ENCODE measurements at regions not wholly inside any gene's neighbourhood (a gene's known extent, or its start where the extent isn't known, plus 50 kb on each side); places are given as distances from the start of the nearest gene placed in this dataset.
"Not testable (repeated sequence)": the region's sequence is repeated elsewhere in the genome, so short reads cannot be mapped to it uniquely, and the experiment has no call there.

GRCh38 chr1:145553795-145554194 lies 54.0 kb upstream of the GPR89A start:
- H3K4me3 ChIP-seq; H3K36me3 ChIP-seq; intact Hi-C loops (cut with DNase I); H3K4me1 ChIP-seq; H3K9me3 ChIP-seq; DNase-seq; H3K27ac ChIP-seq; H3K27me3 ChIP-seq: not testable (repeated sequence)

DNA sequence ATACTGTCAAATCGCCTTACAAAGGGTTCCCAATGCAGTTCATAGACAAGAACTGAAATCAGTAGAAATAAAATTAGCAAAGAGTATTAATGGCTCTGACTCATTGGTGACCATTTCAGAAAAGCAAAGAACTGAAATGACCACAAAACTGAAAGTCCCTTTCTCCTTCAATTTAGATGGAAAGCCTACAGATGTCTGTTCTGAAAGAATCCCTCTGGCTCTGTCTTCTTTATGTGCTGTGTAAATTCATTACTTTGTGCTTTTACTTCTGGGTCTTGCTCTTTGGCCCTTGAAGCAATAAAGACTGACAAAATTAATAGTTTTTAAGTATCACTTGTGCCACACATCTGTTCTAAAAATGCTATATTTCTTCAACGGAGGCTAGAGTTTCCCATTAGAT lies 62.7 kb upstream of the GPR89A start:
- intact Hi-C loops (cut with DNase I): no loop called here
- H3K27ac ChIP-seq: no peak overlapping the region
- WGBS, 2 donors: 85 to 86% methylated on average over 2 of the region's 2 CpGs

GRCh38 chr1:145541685-145542084 lies 66.1 kb upstream of the GPR89A start:
- not testable (repeated sequence) for H3K36me3 ChIP-seq
- WGBS, 2 donors: 73 to 74% methylated on average over 4 of the region's 6 CpGs

More for the DNA sequence above, 62.7 kb upstream of the GPR89A start:
- no peak overlapping the region for H3K4me3 ChIP-seq
- no peak for TF ChIP-seq POLR2A (IDR thresholded peaks at IDR 0.05)
- TF ChIP-seq, protein P1, sequence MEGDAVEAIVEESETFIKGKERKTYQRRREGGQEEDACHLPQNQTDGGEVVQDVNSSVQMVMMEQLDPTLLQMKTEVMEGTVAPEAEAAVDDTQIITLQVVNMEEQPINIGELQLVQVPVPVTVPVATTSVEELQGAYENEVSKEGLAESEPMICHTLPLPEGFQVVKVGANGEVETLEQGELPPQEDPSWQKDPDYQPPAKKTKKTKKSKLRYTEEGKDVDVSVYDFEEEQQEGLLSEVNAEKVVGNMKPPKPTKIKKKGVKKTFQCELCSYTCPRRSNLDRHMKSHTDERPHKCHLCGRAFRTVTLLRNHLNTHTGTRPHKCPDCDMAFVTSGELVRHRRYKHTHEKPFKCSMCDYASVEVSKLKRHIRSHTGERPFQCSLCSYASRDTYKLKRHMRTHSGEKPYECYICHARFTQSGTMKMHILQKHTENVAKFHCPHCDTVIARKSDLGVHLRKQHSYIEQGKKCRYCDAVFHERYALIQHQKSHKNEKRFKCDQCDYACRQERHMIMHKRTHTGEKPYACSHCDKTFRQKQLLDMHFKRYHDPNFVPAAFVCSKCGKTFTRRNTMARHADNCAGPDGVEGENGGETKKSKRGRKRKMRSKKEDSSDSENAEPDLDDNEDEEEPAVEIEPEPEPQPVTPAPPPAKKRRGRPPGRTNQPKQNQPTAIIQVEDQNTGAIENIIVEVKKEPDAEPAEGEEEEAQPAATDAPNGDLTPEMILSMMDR (IDR thresholded peaks at IDR 0.05): no peak
- no peak for TF ChIP-seq POLR2AphosphoS5 (IDR thresholded peaks at IDR 0.05)
- TF ChIP-seq EP300 (IDR thresholded peaks at IDR 0.05): no peak
- no peaks in the 10 kb centered on the region for H3K27me3 ChIP-seq
- H3K4me1 ChIP-seq: no peaks in the 10 kb centered on the region
- DNase-seq: no peak
- H3K9me3 ChIP-seq: no peaks in the 10 kb centered on the region
- H3K36me3 ChIP-seq: no peaks in the 10 kb centered on the region

DNA sequence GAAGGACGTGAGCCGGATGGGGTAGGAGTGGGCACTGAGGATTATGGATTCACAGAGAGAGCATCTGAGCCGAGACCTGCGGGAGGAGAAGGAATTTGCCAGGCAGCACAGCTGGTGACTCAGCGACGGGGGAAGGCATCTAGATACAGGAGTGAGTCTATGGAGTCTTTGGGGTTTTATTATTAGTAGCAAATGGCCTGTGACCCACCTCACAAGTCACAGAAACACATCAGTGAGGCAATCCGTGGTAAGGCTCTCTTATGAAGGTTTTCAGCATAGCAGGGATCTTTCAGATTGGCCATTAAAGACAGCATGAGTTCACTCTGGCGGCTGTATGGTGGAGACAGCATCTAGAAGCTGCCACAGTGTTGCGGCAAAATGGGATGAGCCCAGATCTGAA lies 66.5 kb upstream of the GPR89A start:
- WGBS, 2 donors: 48 to 61% methylated on average over 9 of the region's 9 CpGs
- H3K4me1 ChIP-seq; H3K4me3 ChIP-seq; intact Hi-C loops (cut with DNase I); DNase-seq; H3K27me3 ChIP-seq; H3K27ac ChIP-seq; H3K9me3 ChIP-seq; H3K36me3 ChIP-seq: not testable (repeated sequence)

More at GRCh38 chr1:145541685-145542084, 66.1 kb upstream of the GPR89A start:
- H3K27me3 ChIP-seq; DNase-seq; H3K4me3 ChIP-seq; H3K4me1 ChIP-seq; H3K27ac ChIP-seq; intact Hi-C loops (cut with DNase I); H3K9me3 ChIP-seq: not testable (repeated sequence)

- DNase-seq; H3K36me3 ChIP-seq; intact Hi-C loops (cut with DNase I); H3K4me1 ChIP-seq; H3K4me3 ChIP-seq; H3K9me3 ChIP-seq; H3K27me3 ChIP-seq; H3K27ac ChIP-seq: not testable (repeated sequence)
- WGBS, 2 donors: 69 to 72% methylated on average over 3 of the region's 3 CpGs
Measured at GRCh38 chr1:145538118-145538882, 69.5 kb upstream of the GPR89A start.

DNA sequence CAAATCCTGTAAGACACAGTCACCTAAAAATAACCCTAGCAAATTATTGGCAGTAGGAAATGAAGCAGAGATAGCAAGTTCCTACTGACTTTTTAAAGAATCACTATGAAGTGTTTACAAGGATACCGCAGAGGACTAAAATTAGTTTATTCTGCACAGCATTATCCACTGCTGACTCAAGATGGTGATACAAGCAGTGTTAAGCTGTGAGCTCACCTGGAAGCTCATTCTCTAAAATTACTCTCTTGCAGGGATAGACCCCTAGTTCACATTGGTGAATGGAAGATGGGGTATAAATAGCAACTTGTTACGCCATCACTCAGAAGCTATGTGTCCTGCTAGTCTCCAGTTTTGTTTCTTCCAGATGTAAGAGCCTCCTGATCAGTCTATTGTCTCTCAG lies 70.8 kb upstream of the GPR89A start:
- WGBS, 2 donors: 74 to 87% methylated on average over 2 of the region's 2 CpGs
- H3K9me3 ChIP-seq; intact Hi-C loops (cut with DNase I); H3K36me3 ChIP-seq; H3K27me3 ChIP-seq; DNase-seq; H3K27ac ChIP-seq; H3K4me1 ChIP-seq; H3K4me3 ChIP-seq: not testable (repeated sequence)

GRCh38 chr1:145535461-145535860 lies 72.3 kb upstream of the GPR89A start:
- H3K27ac ChIP-seq; H3K4me3 ChIP-seq; H3K9me3 ChIP-seq; H3K27me3 ChIP-seq; intact Hi-C loops (cut with DNase I); H3K4me1 ChIP-seq; DNase-seq; H3K36me3 ChIP-seq: not testable (repeated sequence)
- WGBS, 2 donors: 4 to 13% methylated on average over 2 of the region's 2 CpGs

GRCh38 chr1:145528068-145528564 lies 79.7 kb upstream of the GPR89A start:
- H3K27me3 ChIP-seq; H3K4me3 ChIP-seq; H3K36me3 ChIP-seq; intact Hi-C loops (cut with DNase I); H3K4me1 ChIP-seq; H3K27ac ChIP-seq; H3K9me3 ChIP-seq; DNase-seq: not testable (repeated sequence)
- WGBS, 2 donors: 42 to 67% methylated on average over 1 of the region's 1 CpG

GRCh38 chr1:145520159-145520558 lies 87.6 kb upstream of the GPR89A start:
- DNase-seq; H3K4me1 ChIP-seq; H3K27ac ChIP-seq; H3K4me3 ChIP-seq; H3K9me3 ChIP-seq; H3K36me3 ChIP-seq; H3K27me3 ChIP-seq; intact Hi-C loops (cut with DNase I): not testable (repeated sequence)
- 69 to 78% methylated on average over 3 of the region's 3 CpGs for WGBS, 2 donors

DNA sequence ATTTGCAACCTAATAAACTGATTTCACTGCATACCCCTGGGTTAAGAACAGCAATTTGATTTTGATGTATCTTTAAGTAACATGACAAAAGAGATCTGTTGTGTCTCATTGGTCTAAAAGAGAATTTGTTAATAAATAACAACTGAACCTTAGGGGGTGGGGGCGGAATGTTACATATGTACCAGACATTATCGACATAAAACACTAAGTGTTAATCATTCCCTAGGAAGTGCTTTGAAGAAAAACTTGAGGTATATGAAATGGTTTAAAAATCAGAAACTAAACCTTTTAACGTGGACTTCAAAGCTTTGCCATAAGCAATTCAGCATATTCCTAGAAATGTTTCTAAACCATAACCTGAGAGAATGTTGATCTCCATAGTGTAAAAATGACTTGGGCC lies 88.5 kb upstream of the GPR89A start:
- DNase-seq; H3K27me3 ChIP-seq; H3K27ac ChIP-seq; H3K4me3 ChIP-seq; H3K4me1 ChIP-seq; H3K36me3 ChIP-seq; intact Hi-C loops (cut with DNase I); H3K9me3 ChIP-seq: not testable (repeated sequence)
- 28 to 67% methylated on average over 3 of the region's 3 CpGs for WGBS, 2 donors

GRCh38 chr1:145513017-145513416 lies 87.6 kb upstream of the NBPF20 start:
- H3K27ac ChIP-seq; H3K27me3 ChIP-seq; H3K9me3 ChIP-seq; H3K4me1 ChIP-seq; intact Hi-C loops (cut with DNase I); H3K4me3 ChIP-seq; DNase-seq; H3K36me3 ChIP-seq: not testable (repeated sequence)
- 2 to 3% methylated on average over 1 of the region's 2 CpGs for WGBS, 2 donors

GRCh38 chr1:145508053-145508452 lies 82.7 kb upstream of the NBPF20 start:
- H3K4me3 ChIP-seq; H3K36me3 ChIP-seq; H3K27ac ChIP-seq; intact Hi-C loops (cut with DNase I); DNase-seq; H3K4me1 ChIP-seq; H3K9me3 ChIP-seq; H3K27me3 ChIP-seq: not testable (repeated sequence)
- WGBS, 2 donors: no CpG with 5 or more reads among the region's 1 CpG
